Suppressor macrophage treated with lipopolysaccharide for 4 hours (primary cell): ENCODE measurements at regions not wholly inside any gene's neighbourhood (a gene's known extent, or its start where the extent isn't known, plus 50 kb on each side); places are given as distances from the start of the nearest gene placed in this dataset.

ENCODE experiments used
- DNase-seq: peaks from one replicate; pipeline ENCODE4 v3.0.0-alpha.2; 2020

- no peak for DNase-seq
Observed at GRCh38 chr1:4292861-4293260, 361.5 kb upstream of the AJAP1 start.

GRCh38 chr1:4298361-4299083, 355.9 kb upstream of the AJAP1 start:
- no peak for DNase-seq

- DNase-seq, result no peak
Observed at GRCh38 chr1:4301007-4301406, 353.4 kb upstream of the AJAP1 start.

GRCh38 chr1:4303303-4303702, 351.1 kb upstream of the AJAP1 start:
- no peak for DNase-seq

- no peak for DNase-seq
Observed at GRCh38 chr1:4305526-4306301, 348.7 kb upstream of the AJAP1 start.

GRCh38 chr1:4306559-4307467, 347.6 kb upstream of the AJAP1 start:
- DNase-seq, result no peak

GRCh38 chr1:4307468-4307845, 347.0 kb upstream of the AJAP1 start:
- DNase-seq, result no peak

- DNase-seq, result no peak
Observed at GRCh38 chr1:4307911-4308545, 346.4 kb upstream of the AJAP1 start.

- no peak for DNase-seq
Observed at GRCh38 chr1:4308806-4309205, 345.6 kb upstream of the AJAP1 start.

- DNase-seq, result no peak
Observed at GRCh38 chr1:4309676-4310320, 344.6 kb upstream of the AJAP1 start.

GRCh38 chr1:4310396-4310923, 343.9 kb upstream of the AJAP1 start:
- no peak for DNase-seq

GRCh38 chr1:4312024-4312423, 342.4 kb upstream of the AJAP1 start:
- no peak for DNase-seq

GRCh38 chr1:4315202-4315601, 339.2 kb upstream of the AJAP1 start:
- no peak for DNase-seq

GRCh38 chr1:4317207-4317606, 337.2 kb upstream of the AJAP1 start:
- DNase-seq, result no peak

GRCh38 chr1:4318720-4319119, 335.7 kb upstream of the AJAP1 start:
- no peak for DNase-seq

GRCh38 chr1:4319496-4319895, 334.9 kb upstream of the AJAP1 start:
- DNase-seq, result no peak

GRCh38 chr1:4322881-4323280, 331.5 kb upstream of the AJAP1 start:
- DNase-seq, result no peak

- DNase-seq, result no peak
Observed at GRCh38 chr1:4323309-4323708, 331.1 kb upstream of the AJAP1 start.

GRCh38 chr1:4324525-4324924, 329.9 kb upstream of the AJAP1 start:
- no peak for DNase-seq

GRCh38 chr1:4327142-4327541, 327.3 kb upstream of the AJAP1 start:
- no peak for DNase-seq

- no peak for DNase-seq
Observed at GRCh38 chr1:4328402-4329071, 325.9 kb upstream of the AJAP1 start.
